AG20443 (cell line): ENCODE measurements at regions not wholly inside any gene's neighbourhood (a gene's known extent, or its start where the extent isn't known, plus 50 kb on each side); places are given as distances from the start of the nearest gene placed in this dataset.
"Not testable (repeated sequence)": the region's sequence is repeated elsewhere in the genome, so short reads cannot be mapped to it uniquely, and the experiment has no call there.

Experiments
- DNase-seq: peaks from one replicate; pipeline ENCODE4 v3.0.0; 2012; ENCODE audit warnings: low spot score, mixed read lengths

DNA sequence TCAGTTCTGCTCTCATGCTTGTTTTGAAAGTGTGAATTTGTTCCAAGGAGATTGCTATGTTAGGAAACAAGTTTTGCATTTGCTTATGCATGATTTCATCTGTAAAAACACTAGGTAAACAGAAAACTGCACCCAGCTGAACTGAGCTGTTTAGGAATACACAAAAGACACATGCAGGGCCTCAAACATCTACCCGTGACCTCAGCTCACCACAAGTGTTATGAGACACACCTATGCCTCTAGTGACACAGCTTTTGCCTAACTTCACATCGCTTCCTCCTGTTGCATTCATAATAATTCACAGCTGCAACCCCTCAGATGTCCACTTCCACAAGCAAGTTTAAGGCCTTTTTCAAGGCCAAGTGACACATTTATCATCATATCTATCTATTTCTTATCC lies 98.0 kb upstream of the SLC24A3 start:
- DNase-seq: no peak

DNA sequence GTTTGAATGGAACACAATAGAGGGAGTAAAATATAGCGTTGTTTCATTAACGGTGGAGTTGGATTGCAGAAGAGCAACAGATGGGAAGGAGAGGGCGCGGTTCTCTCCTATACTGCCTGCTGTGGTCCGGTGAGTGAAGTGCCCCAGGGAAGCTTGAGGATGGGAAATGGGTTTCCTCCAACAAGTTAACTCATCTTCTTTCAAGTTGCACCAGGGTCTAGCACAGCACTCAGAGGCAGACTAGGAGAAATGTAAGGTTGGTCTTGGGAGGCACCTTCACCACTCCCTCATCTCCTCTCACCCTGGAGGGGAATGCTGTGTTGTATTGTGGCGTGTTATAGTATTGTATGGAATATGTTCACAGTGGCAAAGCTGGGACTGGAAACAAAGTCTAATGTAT lies 96.9 kb upstream of the SLC24A3 start:
- DNase-seq: no peak

DNA sequence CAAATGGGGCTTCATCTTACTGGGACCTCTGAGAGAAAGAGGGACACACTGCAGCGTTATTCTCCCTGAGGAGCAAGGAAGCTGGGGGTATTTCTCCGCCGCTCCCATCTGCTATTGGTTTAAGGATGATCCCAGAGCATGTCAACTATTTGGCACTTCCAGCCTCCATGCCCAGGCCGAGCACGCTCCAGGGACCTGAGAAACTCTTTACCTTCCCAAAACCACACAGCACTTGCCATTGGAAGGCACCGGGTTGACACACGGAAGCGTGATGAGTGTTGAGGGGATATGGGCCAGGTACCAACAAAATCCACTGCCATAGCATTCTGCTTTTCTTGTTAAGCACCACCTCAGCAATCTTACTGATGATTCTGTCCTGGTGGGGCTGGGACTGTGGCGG lies 92.4 kb upstream of the SLC24A3 start:
- no peak for DNase-seq

DNA sequence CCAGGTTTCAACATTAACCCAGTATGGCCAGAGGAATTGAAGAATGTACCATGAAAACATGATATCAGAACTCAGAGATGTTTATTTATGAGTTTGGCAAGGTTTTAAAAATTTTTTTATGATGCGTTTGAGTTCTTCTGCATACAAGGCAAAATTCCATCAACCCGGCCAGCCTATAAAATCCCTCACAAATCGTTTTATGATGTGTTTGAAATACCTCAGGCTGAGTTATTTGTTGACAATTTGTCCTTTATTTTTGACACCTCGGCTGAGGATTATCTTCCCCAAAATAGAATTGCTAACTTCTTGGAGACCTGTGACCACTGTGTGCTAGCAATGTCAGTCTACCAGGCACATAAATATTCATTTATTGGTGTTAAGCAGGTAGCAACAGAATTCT lies 91.9 kb upstream of the SLC24A3 start:
- DNase-seq: no peak

DNA sequence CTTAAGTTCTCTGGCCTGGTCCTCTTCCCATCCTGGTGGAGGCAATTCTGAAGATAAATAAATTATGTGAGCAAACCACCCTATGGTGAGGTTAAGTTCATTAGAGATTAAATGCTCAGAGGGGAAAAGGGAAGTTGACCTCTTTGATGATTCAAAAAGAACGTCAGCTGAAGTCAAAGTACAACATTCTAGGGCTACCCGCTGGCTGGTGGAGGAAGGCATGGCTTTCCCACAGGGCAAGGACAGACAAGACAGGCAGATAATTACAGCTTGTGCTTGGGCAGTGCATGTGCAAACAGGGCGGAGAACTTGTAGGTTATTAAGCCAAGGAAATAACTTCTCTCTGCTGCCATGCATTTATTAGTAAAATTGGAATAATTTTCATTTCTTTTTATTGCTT lies 91.0 kb upstream of the SLC24A3 start:
- DNase-seq: no peak

DNA sequence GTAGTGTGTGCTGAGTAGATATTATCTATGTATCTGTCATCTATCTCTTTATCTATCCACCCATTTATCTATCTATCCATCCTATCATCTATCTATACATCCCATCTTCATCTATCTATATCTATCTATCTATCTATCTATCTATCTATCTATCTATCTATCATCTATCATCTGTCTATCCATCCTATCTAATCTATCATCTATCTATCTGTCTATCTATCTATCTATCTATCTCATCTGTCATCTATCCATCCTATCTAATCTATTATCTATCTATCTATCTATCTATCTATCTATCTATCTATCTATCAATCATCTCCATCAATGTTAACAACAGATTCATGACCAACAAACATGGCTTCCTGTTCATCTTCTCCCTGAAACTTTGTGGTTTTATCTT lies 90.5 kb upstream of the SLC24A3 start:
- DNase-seq: no peak

DNA sequence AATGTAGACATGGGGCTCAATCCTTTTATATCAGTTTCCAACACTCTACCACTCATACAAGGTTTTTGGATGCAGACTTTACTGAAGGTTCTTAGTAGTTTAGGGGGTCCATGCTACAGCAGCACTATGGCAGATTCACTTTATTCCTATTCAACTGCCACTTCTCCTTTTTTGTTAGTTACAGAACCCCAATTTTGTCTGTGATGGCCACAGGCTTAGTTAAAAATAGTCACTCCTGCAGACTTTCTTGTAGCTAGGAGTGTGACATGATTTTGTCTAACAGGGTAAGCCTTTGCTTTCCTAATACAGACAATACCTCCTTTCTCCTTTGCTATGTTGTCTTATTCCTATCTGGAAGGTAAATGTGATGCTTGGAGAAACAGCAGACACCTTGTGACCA lies 90.0 kb upstream of the SLC24A3 start:
- DNase-seq: no peak

DNA sequence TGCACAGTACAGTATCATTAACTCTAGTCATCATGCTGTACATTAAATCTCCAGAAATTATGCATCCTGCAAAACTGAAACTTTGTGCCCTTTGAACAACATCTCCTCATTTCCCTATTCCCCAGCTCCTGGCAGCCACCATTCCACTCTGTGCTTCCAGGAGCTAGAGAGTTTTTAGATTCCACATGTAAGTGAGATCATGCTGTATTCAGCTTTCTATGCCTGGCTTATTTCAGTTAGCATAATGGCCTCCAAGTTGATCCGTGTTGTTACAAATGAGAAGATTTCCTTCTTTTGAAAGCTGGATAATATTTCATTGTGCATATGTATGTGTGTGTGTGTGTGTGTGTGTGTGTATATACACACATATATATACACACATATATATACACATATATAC lies 86.9 kb upstream of the SLC24A3 start:
- no peak for DNase-seq

DNA sequence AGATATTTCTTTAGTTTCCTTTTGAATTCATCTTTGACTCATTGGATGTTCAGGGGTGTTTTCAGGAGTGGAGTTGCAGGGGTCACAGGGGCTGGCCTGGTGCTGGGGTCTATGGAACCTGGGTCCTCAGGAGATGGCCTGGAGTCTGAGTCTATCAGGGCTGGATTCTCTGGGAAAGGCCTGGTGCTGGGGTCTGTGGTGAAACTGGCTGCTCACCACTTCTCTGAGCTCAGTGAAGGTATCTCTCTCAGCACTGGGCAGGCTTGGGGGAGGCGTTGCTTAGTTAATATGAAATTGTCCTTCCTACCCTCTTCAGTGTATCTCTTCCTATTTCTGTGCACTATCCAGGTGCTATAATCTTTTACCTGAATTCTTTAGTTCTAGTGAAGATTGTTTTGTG lies 83.1 kb upstream of the SLC24A3 start:
- DNase-seq: no peak

DNA sequence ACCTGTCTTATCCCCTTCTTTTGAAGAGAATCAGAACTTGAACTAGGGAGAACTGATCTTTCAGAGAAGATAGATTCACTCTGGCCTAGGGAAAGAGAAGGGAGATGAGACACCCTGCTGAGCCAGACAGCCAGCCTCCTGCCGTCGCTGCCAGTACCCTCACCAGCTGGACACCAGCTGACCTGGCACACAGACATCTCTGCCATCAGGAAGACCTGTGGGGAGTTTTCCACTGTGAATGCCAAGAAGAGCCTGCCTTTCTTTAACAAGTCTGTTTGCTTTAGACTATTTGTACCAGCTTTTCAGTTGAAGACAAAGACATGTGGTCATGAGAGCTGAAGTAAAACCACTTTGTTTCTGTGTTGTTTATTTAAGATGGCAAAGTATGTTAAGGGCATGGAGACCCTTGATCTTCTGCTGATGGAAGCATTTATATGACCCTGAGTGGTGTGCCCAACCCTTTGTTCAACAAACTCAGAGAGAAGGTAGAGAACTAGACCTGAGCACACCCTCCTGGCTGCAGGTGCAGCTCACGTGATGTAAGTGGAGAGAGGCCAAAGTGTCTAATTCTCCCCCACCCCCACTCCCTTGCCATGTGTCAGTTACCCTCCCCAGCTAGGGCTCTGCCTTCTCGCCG lies 82.3 kb upstream of the SLC24A3 start:
- DNase-seq: no peak

DNA sequence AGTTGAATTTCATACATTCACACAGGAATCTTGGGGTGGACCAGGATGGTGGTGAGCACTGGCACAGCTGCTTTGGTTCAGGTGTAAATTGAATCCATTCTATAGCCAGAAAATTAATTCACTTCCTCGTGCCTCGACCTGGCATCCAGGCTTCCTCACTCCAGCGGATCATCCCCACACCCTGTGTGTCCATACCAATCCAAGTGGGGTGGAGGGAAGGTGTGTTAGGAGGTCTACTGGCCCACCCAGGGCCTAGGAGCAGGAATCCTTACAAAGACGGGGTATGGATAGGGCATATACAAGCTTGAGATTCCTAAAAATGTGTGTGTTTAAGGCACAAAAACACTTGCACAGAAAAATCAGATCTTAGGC lies 81.8 kb upstream of the SLC24A3 start:
- DNase-seq: no peak

DNA sequence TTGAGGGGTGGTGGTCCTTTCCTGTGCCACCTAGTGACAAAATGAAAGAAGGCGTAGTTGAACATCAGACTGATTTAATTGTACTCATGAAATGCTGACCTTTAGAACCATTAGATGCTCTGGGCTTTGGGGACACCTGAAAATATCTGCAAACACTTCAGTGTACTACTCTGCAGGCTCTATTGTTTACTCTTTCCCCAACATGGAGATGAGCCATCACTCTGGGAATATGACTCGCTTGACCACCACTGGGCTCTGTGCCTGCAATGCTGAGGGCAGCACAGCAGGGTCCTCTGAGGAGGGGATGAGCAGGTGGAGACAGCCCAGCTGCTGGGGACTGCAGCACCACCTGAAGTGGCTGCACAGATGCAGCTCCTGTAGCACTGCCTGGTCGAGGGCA lies 74.8 kb upstream of the SLC24A3 start:
- DNase-seq: no peak

DNA sequence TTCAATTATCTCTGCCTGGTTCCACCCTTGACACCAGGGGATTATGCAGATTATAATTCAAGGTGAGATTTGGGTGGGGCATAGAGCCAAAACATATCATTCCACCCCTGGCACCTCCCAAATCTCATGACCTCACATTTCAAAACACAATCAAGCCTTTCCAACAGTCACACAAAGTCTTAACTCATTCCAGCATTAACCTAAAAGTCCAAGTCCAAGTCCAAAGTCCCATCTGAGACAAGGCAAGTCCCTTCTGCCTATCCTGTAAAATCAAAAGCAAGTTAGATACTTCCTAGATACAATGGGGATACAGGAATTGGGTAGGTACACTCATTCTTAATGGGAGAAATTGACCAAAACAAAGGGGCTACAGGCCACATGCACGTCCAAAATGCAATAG lies 73.7 kb upstream of the SLC24A3 start:
- no peak for DNase-seq

DNA sequence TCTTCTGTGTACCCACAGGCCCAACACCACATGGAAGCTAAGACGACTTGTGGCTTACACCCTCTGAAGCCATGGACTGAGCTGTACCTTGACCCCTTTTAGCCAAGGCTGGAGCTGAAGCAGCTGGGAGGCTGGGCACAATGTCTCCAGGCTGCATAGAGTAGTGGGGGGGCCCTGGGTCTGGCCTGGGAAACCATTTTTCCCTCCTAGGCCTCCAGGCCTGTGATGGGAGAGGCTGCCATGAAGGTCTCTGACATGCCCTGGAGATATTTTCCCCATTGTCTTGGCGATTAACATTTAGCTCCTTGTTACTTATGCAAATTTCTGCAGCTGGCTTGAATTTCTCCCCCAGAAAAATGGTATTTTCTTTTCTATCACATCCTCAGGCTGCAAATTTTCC lies 72.9 kb upstream of the SLC24A3 start:
- DNase-seq: not testable (repeated sequence)

DNA sequence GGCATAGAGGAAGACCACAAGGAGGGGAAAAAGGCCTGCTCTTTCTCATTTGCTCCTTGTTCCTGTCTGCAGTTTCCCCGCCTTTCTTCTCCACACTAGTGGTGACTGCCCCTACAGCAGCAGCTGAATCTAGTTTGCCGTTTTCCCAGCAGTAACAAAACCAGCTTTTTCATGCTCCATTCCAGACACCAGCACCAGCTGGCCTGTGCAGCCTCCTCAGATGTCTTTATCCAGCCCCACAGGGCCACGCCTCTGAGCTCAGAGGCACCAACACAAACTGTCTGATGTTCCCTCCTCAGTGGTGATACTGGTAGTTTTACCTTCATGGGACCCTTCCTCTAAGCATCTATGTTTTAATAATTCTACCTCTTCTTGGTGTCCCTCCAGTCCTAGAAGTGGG lies 70.4 kb upstream of the SLC24A3 start:
- DNase-seq: no peak

DNA sequence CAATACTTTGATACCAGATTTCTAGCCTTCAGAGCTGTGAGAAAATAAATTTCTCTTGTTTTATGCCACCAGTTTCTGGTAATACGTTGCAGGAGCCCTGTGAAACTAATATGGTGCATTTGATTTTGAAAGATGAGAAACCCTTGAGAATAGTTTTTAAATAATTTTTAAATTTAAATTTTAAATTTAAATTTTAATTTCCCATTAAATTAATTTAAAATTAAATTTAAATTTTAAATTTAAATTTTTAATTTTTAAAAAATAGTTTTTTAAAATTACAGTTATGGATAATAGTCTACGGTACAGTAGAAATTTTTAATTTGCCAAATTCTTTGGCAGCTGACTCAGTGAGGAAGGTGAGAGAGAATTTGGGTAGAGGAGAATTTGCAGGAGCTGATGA lies 68.6 kb upstream of the SLC24A3 start:
- no peak for DNase-seq

DNA sequence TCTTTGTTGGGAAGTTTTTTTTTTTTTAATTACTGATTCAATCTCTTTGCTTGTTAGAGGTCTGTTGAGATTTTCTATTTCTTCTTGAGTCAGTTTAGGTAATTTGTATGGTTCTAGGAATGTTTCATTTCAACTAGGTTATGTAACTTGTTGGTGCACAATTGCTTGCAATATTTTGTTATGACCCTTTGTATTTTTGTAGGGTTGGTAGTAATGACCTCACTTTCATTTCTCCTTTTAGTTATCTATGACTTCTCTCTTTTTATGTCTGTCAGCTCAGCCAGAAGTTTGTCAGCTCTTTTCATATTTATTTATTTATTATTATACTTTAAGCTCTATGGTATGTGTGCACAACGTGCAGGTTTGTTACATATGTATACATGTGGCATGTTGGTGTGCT lies 51.1 kb upstream of the SLC24A3 start:
- DNase-seq: no peak
